ACC112 (cell line): ENCODE measurements at regions not wholly inside any gene's neighbourhood (a gene's known extent, or its start where the extent isn't known, plus 50 kb on each side); places are given as distances from the start of the nearest gene placed in this dataset.

Source experiments
- H2AFZ ChIP-seq: fragments of 200-600 bp; sonication (generic); one replicate; pipeline ENCODE4 v1.6.0; 2017; ENCODE audit warnings: antibody characterized with exemption, low read length; ENCODE audit not compliant: unreplicated experiment
- H3K27ac ChIP-seq: fragments of 200-600 bp; sonication (generic); 2 replicates; pipeline ENCODE4 v1.5.1; 2014; ENCODE audit warnings: low read depth, mild to moderate bottlenecking, antibody characterized with exemption, low read length, moderate library complexity
- H3K27me3 ChIP-seq: fragments of 200-600 bp; sonication (generic); 2 replicates; pipeline ENCODE4 v1.6.1; 2014; ENCODE audit warnings: mild to moderate bottlenecking, antibody characterized with exemption, low read length, moderate library complexity, mixed read lengths; ENCODE audit not compliant: insufficient read depth
- H3K36me3 ChIP-seq: fragments of 200-600 bp; sonication (generic); 2 replicates; pipeline ENCODE4 v1.6.1; 2016; ENCODE audit warnings: mild to moderate bottlenecking, antibody characterized with exemption, low read length, moderate library complexity, mixed read lengths; ENCODE audit not compliant: insufficient read depth
- H3K4me1 ChIP-seq: fragments of 200-600 bp; sonication (generic); one replicate; pipeline ENCODE4 v1.6.1; 2016; ENCODE audit warnings: low read length, mixed read lengths; ENCODE audit not compliant: insufficient read depth, unreplicated experiment, control insufficient read depth
- H3K4me3 ChIP-seq: fragments of 200-600 bp; sonication (generic); 2 replicates; pipeline ENCODE4 v1.5.1; 2014; ENCODE audit warnings: mild to moderate bottlenecking, low read depth, low read length
- H3K79me2 ChIP-seq: fragments of 200-600 bp; sonication (generic); one replicate; pipeline ENCODE4 v1.6.0; 2016; ENCODE audit warnings: low read length; ENCODE audit not compliant: control insufficient read depth, unreplicated experiment, insufficient read depth

GRCh38 chr3:115548611-115549010, 74.7 kb upstream of the GAP43 start:
- Histone ChIP-seq H3K27ac (no peak overlapping the region), H3K4me3 (no peak overlapping the region), H3K36me3 (no peaks in the 10 kb centered on the region), H3K4me1 (no peaks in the 10 kb centered on the region), H2AFZ (no peak overlapping the region), H3K27me3 (no peaks in the 10 kb centered on the region), H3K79me2 (no peaks in the 10 kb centered on the region)

- Histone ChIP-seq H3K27me3 (no peaks in the 10 kb centered on the region), H2AFZ (no peak overlapping the region), H3K79me2 (no peaks in the 10 kb centered on the region), H3K4me1 (no peaks in the 10 kb centered on the region), H3K27ac (no peak overlapping the region), H3K36me3 (no peaks in the 10 kb centered on the region), H3K4me3 (no peak overlapping the region)
Observed at GRCh38 chr3:115549071-115549470, 74.2 kb upstream of the GAP43 start.

GRCh38 chr3:115550285-115550761, 73.0 kb upstream of the GAP43 start:
- Histone ChIP-seq H3K27me3 (no peaks in the 10 kb centered on the region), H3K27ac (no peak overlapping the region), H2AFZ (no peak overlapping the region), H3K4me1 (no peaks in the 10 kb centered on the region), H3K4me3 (no peak overlapping the region), H3K79me2 (no peaks in the 10 kb centered on the region), H3K36me3 (no peaks in the 10 kb centered on the region)

- no peak overlapping the region for H3K4me3 ChIP-seq
Observed at GRCh38 chr3:115551016-115551415, 72.3 kb upstream of the GAP43 start.

GRCh38 chr3:115552007-115552406, 71.3 kb upstream of the GAP43 start:
- Histone ChIP-seq H3K4me3 (no peak overlapping the region), H3K4me1 (no peaks in the 10 kb centered on the region), H3K27me3 (no peaks in the 10 kb centered on the region), H2AFZ (no peak overlapping the region), H3K36me3 (no peaks in the 10 kb centered on the region), H3K79me2 (no peaks in the 10 kb centered on the region), H3K27ac (no peak overlapping the region)

More at GRCh38 chr3:115551016-115551415, 72.3 kb upstream of the GAP43 start:
- no peaks in the 10 kb centered on the region for H3K36me3 ChIP-seq
- H3K27me3 ChIP-seq = no peaks in the 10 kb centered on the region
- H3K79me2 ChIP-seq = no peaks in the 10 kb centered on the region
- H2AFZ ChIP-seq = no peak overlapping the region
- H3K4me1 ChIP-seq = no peaks in the 10 kb centered on the region
- H3K27ac ChIP-seq = no peak overlapping the region

GRCh38 chr3:115553796-115554486, 69.4 kb upstream of the GAP43 start:
- no peaks in the 10 kb centered on the region for H3K79me2 ChIP-seq
- H2AFZ ChIP-seq = no peak overlapping the region
- no peaks in the 10 kb centered on the region for H3K36me3 ChIP-seq
- H3K27ac ChIP-seq = no peak overlapping the region
- peaks cover 5% of the 10 kb centered on the region for H3K27me3 ChIP-seq
- H3K4me1 ChIP-seq = no peaks in the 10 kb centered on the region
- no peak overlapping the region for H3K4me3 ChIP-seq

GRCh38 chr3:115554487-115554807, 68.9 kb upstream of the GAP43 start:
- Histone ChIP-seq H3K27ac (no peak overlapping the region), H3K79me2 (no peaks in the 10 kb centered on the region), H3K4me1 (no peaks in the 10 kb centered on the region), H3K36me3 (no peaks in the 10 kb centered on the region), H2AFZ (no peak overlapping the region), H3K4me3 (no peak overlapping the region), H3K27me3 (peaks cover 5% of the 10 kb centered on the region)

GRCh38 chr3:115562636-115563267, 60.6 kb upstream of the GAP43 start:
- Histone ChIP-seq H3K27ac (no peak overlapping the region), H2AFZ (no peak overlapping the region), H3K4me1 (no peaks in the 10 kb centered on the region), H3K27me3 (peaks cover 4% of the 10 kb centered on the region), H3K79me2 (no peaks in the 10 kb centered on the region), H3K4me3 (no peak overlapping the region), H3K36me3 (no peaks in the 10 kb centered on the region)

GRCh38 chr3:115563984-115564383, 59.3 kb upstream of the GAP43 start:
- Histone ChIP-seq H3K4me1 (no peaks in the 10 kb centered on the region), H3K4me3 (no peak overlapping the region), H3K36me3 (no peaks in the 10 kb centered on the region), H3K27me3 (no peaks in the 10 kb centered on the region; the same call in 1 of the 2 replicates), H3K79me2 (no peaks in the 10 kb centered on the region), H2AFZ (no peak overlapping the region), H3K27ac (no peak overlapping the region)

- H2AFZ ChIP-seq = no peak overlapping the region
- no peak overlapping the region for H3K4me3 ChIP-seq
- no peaks in the 10 kb centered on the region for H3K36me3 ChIP-seq
- no peak overlapping the region for H3K27ac ChIP-seq
- no peaks in the 10 kb centered on the region for H3K4me1 ChIP-seq
- H3K79me2 ChIP-seq = no peaks in the 10 kb centered on the region
- H3K27me3 ChIP-seq = peaks cover 7% of the 10 kb centered on the region; the same call in 1 of the 2 replicates
Observed at GRCh38 chr3:115571413-115571812, 51.9 kb upstream of the GAP43 start.
